ENCODE measurements at regions not wholly inside any gene's neighbourhood (a gene's known extent, or its start where the extent isn't known, plus 50 kb on each side); places are given as distances from the start of the nearest gene placed in this dataset.

GRCh38 chr2:167581961-167582574 is 665.3 kb downstream of the STK39 start:
- TF ChIP-seq POLR2AphosphoS5 (IDR thresholded peaks at IDR 0.05; ENCODE audit: borderline replicate concordance, low read depth, low read length): no peak
- TF ChIP-seq FOXP2 (optimal IDR thresholded peaks at IDR 0.05; ENCODE audit: control extremely low read depth, extremely low read length, insufficient read depth): no peak
- TF ChIP-seq EZH2 (IDR thresholded peaks at IDR 0.05): no peak
